ENCODE measurements at regions not wholly inside any gene's neighbourhood (a gene's known extent, or its start where the extent isn't known, plus 50 kb on each side); places are given as distances from the start of the nearest gene placed in this dataset.

- H2AFZ ChIP-seq (ENCODE audit: low read length) = no peak overlapping the region
- no peak overlapping the region for H3K4me3 ChIP-seq (ENCODE audit: low read length)
- H4K20me1 ChIP-seq (ENCODE audit: insufficient read depth, low read length) = no peaks in the 10 kb centered on the region
- no peak for DNase-seq
- H3K4me2 ChIP-seq (ENCODE audit: low read depth, low read length) = no peak overlapping the region
- no peaks in the 10 kb centered on the region for H3K4me1 ChIP-seq (ENCODE audit: low read length)
- no peaks in the 10 kb centered on the region for H3K9me3 ChIP-seq (replicated peaks; ENCODE audit: insufficient read depth, low read length)
- no peak overlapping the region for H3K9ac ChIP-seq (ENCODE audit: low read length)
- no peaks in the 10 kb centered on the region for H3K27me3 ChIP-seq (replicated peaks; ENCODE audit: insufficient read depth, low read length)
- TF ChIP-seq, protein P1, sequence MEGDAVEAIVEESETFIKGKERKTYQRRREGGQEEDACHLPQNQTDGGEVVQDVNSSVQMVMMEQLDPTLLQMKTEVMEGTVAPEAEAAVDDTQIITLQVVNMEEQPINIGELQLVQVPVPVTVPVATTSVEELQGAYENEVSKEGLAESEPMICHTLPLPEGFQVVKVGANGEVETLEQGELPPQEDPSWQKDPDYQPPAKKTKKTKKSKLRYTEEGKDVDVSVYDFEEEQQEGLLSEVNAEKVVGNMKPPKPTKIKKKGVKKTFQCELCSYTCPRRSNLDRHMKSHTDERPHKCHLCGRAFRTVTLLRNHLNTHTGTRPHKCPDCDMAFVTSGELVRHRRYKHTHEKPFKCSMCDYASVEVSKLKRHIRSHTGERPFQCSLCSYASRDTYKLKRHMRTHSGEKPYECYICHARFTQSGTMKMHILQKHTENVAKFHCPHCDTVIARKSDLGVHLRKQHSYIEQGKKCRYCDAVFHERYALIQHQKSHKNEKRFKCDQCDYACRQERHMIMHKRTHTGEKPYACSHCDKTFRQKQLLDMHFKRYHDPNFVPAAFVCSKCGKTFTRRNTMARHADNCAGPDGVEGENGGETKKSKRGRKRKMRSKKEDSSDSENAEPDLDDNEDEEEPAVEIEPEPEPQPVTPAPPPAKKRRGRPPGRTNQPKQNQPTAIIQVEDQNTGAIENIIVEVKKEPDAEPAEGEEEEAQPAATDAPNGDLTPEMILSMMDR (IDR thresholded peaks at IDR 0.05; ENCODE audit: low read length) = no peak
- TF ChIP-seq EZH2 (optimal IDR thresholded peaks at IDR 0.05; ENCODE audit: low read depth, low read length) (no peak), EZH2phosphoT487 (IDR thresholded peaks at IDR 0.05; ENCODE audit: low read length) (no peak)
- H3K36me3 ChIP-seq (replicated peaks; ENCODE audit: insufficient read depth, low read length) = no peaks in the 10 kb centered on the region
- no peak overlapping the region for H3K27ac ChIP-seq (ENCODE audit: low read length)
- H3K9me2 ChIP-seq (replicated peaks; ENCODE audit: insufficient read depth, low read length) = no peaks in the 10 kb centered on the region
- H3F3A ChIP-seq (ENCODE audit: insufficient read depth, low read length) = no peaks in the 10 kb centered on the region
- H3K79me2 ChIP-seq (ENCODE audit: low read length) = no peaks in the 10 kb centered on the region
Observed at GRCh38 chr9:12516573-12516972, 176.6 kb upstream of the TYRP1 start.

DNA sequence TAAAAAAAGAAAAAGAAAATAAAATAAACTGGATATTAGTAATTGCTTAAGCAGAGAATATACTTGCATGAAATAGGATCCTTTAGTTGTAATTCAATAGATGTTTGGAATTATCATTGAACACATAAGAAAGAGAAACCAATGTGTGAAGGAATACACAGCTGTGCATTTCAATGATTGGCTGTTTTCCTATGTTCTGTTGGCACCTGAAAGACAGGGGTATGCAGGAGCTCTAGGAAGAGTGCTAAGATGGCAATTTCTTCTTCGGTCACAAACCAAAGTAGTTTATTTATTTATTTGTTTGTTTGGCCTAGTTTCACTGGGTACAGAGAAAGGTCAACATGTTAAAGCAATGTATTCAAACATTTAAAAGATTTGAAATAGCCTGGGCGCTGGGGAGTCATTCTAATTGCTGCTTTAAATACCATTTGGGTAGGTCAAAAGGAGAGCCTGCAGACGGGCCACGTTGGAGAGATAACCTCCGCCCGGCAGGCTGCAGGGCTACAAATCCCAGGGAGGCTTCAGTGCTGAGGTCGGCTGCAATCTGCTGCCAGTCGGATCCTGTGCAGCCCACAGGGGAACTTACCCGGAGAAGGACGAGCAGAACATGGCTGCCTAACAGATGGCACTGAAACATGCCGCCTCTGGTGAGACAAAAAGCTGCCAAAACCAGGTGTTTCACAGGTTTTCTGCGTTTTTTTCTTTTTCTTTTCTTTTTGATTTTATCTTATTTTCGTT, 154.2 kb upstream of the TYRP1 start:
- Histone ChIP-seq H3K36me3 (replicated peaks; ENCODE audit: insufficient read depth, low read length) (no peaks in the 10 kb centered on the region), H3K27ac (ENCODE audit: low read length) (no peak overlapping the region), H2AFZ (ENCODE audit: low read length) (no peak overlapping the region), H4K20me1 (ENCODE audit: insufficient read depth, low read length) (no peaks in the 10 kb centered on the region), H3K4me3 (ENCODE audit: low read length) (no peak overlapping the region), H3F3A (ENCODE audit: insufficient read depth, low read length) (no peaks in the 10 kb centered on the region), H3K4me2 (ENCODE audit: low read depth, low read length) (no peak overlapping the region), H3K27me3 (replicated peaks; ENCODE audit: insufficient read depth, low read length) (no peaks in the 10 kb centered on the region), H3K9me2 (replicated peaks; ENCODE audit: insufficient read depth, low read length) (no peaks in the 10 kb centered on the region), H3K79me2 (ENCODE audit: low read length) (no peaks in the 10 kb centered on the region), H3K4me1 (ENCODE audit: low read length) (no peaks in the 10 kb centered on the region), H3K9me3 (replicated peaks; ENCODE audit: insufficient read depth, low read length) (no peaks in the 10 kb centered on the region), H3K9ac (ENCODE audit: low read length) (no peak overlapping the region)
- no peak for DNase-seq
- TF ChIP-seq, protein P1 (IDR thresholded peaks at IDR 0.05; ENCODE audit: low read length) = no peak
- TF ChIP-seq EZH2phosphoT487 (IDR thresholded peaks at IDR 0.05; ENCODE audit: low read length) = no peak
- TF ChIP-seq EZH2 (optimal IDR thresholded peaks at IDR 0.05; ENCODE audit: low read depth, low read length) = no peak

- H3K27me3 ChIP-seq (replicated peaks; ENCODE audit: insufficient read depth, low read length) = no peaks in the 10 kb centered on the region
- no peaks in the 10 kb centered on the region for H3K9me3 ChIP-seq (replicated peaks; ENCODE audit: insufficient read depth, low read length)
- H3K36me3 ChIP-seq (replicated peaks; ENCODE audit: insufficient read depth, low read length) = no peaks in the 10 kb centered on the region
- H3F3A ChIP-seq (ENCODE audit: insufficient read depth, low read length) = no peaks in the 10 kb centered on the region
- H3K4me3 ChIP-seq (ENCODE audit: low read length) = no peak overlapping the region
- H3K4me1 ChIP-seq (ENCODE audit: low read length) = no peaks in the 10 kb centered on the region
- H3K4me2 ChIP-seq (ENCODE audit: low read depth, low read length) = no peak overlapping the region
- no peak for TF ChIP-seq EZH2phosphoT487 (IDR thresholded peaks at IDR 0.05; ENCODE audit: low read length)
- TF ChIP-seq, protein P1 (IDR thresholded peaks at IDR 0.05; ENCODE audit: low read length) = no peak
- TF ChIP-seq EZH2 (optimal IDR thresholded peaks at IDR 0.05; ENCODE audit: low read depth, low read length) = no peak
- H3K79me2 ChIP-seq (ENCODE audit: low read length) = no peaks in the 10 kb centered on the region
- DNase-seq = no peak
- no peak overlapping the region for H3K27ac ChIP-seq (ENCODE audit: low read length)
- H2AFZ ChIP-seq (ENCODE audit: low read length) = no peak overlapping the region
- H3K9me2 ChIP-seq (replicated peaks; ENCODE audit: insufficient read depth, low read length) = no peaks in the 10 kb centered on the region
- no peak overlapping the region for H3K9ac ChIP-seq (ENCODE audit: low read length)
- H4K20me1 ChIP-seq (ENCODE audit: insufficient read depth, low read length) = no peaks in the 10 kb centered on the region
Observed at GRCh38 chr9:12539580-12539975, 153.6 kb upstream of the TYRP1 start.

Measured in MM.1S (cell line).